Liver (tissue), 7 donors: ENCODE measurements at regions not wholly inside any gene's neighbourhood (a gene's known extent, or its start where the extent isn't known, plus 50 kb on each side); places are given as distances from the start of the nearest gene placed in this dataset.

Experiments used
- DNase-seq: peaks from one replicate; pipeline ENCODE4 v3.0.0-alpha.2; 2017; ENCODE audit warnings: low spot score
- H3K27ac ChIP-seq, 2 donors: one replicate each; pipeline ENCODE4 v1.7.0; 2013; ENCODE audit warnings: inconsistent platforms in 2 of 2, low read length in 2 of 2, control low read depth in 1 of 2, low read depth in 1 of 2, mild to moderate bottlenecking in 1 of 2
- H3K27me3 ChIP-seq, 4 donors: one replicate each; pipeline versions ENCODE4 v1.6.1 to v1.7.0; 2013; ENCODE audit warnings: low read length in 3 of 4, inconsistent platforms in 1 of 4, mild to moderate bottlenecking in 1 of 4, moderate library complexity in 1 of 4; ENCODE audit not compliant: control insufficient read depth in 4 of 4, insufficient read depth in 4 of 4
- H3K36me3 ChIP-seq, 4 donors: one replicate each; pipeline versions ENCODE4 v1.6.1 to v1.7.0; 2013; ENCODE audit warnings: low read length in 3 of 4, mild to moderate bottlenecking in 3 of 4, low read depth in 1 of 4, moderate library complexity in 1 of 4; ENCODE audit not compliant: control insufficient read depth in 4 of 4, insufficient read depth in 3 of 4
- H3K4me1 ChIP-seq, 4 donors: one replicate each; pipeline versions ENCODE4 v1.6.1 to v1.7.0; 2013; ENCODE audit warnings: low read length in 3 of 4, mild to moderate bottlenecking in 3 of 4, moderate library complexity in 1 of 4; ENCODE audit not compliant: control insufficient read depth in 4 of 4, insufficient read depth in 4 of 4
- H3K4me3 ChIP-seq, 3 donors: one replicate each; pipeline versions ENCODE4 v1.6.1 to v1.7.0; 2013; ENCODE audit warnings: low read length in 3 of 3, control low read depth in 1 of 3, low read depth in 1 of 3, mild to moderate bottlenecking in 1 of 3
- H3K9ac ChIP-seq, 2 donors: one replicate each; pipeline ENCODE4 v1.7.0; 2013; ENCODE audit warnings: low read length in 2 of 2, mild to moderate bottlenecking in 2 of 2, moderate library complexity in 2 of 2, control low read depth in 1 of 2, low read depth in 1 of 2
- H3K9me3 ChIP-seq, 4 donors: one replicate each; pipeline versions ENCODE4 v1.6.1 to v1.7.0; 2013; ENCODE audit warnings: low read length in 3 of 4; ENCODE audit not compliant: control insufficient read depth in 4 of 4
- EGR1 ChIP-seq, 2 donors: IDR thresholded peaks; 2 replicates each; pipeline ENCODE4 v1.6.1; 2016 to 2018; ENCODE audit warnings: antibody characterized with exemption in 2 of 2, low read depth in 2 of 2
- FOXA2 ChIP-seq: IDR thresholded peaks from 2 replicates; pipeline ENCODE4 v1.6.1; 2016; ENCODE audit warnings: antibody characterized with exemption
- GABPA ChIP-seq, 2 donors: IDR thresholded peaks in 1 of 2; conservative IDR thresholded peaks in 1 of 2; 2 replicates each; pipeline ENCODE4 v1.6.1; 2016; ENCODE audit warnings: antibody characterized with exemption in 2 of 2, mild to moderate bottlenecking in 1 of 2, moderate library complexity in 1 of 2
- HNF4A ChIP-seq, 2 donors: conservative IDR thresholded peaks; 2 replicates each; pipeline ENCODE4 v1.6.1; 2016; ENCODE audit warnings: antibody characterized with exemption in 2 of 2, mild to moderate bottlenecking in 2 of 2
- HNF4G ChIP-seq: IDR thresholded peaks from 2 replicates; pipeline ENCODE4 v1.6.1; 2016; ENCODE audit warnings: antibody characterized with exemption
- JUND ChIP-seq, 2 donors: IDR thresholded peaks; 2 replicates each; pipeline ENCODE4 v1.6.1; 2016; ENCODE audit warnings: antibody characterized with exemption in 2 of 2
- NR2F2 ChIP-seq: IDR thresholded peaks from 2 replicates; pipeline ENCODE4 v1.6.1; 2016; ENCODE audit warnings: antibody characterized with exemption
- RAD21 ChIP-seq, 2 donors: IDR thresholded peaks; 2 replicates each; pipeline ENCODE4 v1.6.1; 2016; ENCODE audit warnings: antibody characterized with exemption in 2 of 2, mild to moderate bottlenecking in 2 of 2
- SP1 ChIP-seq: IDR thresholded peaks from 2 replicates; pipeline ENCODE4 v1.6.1; 2018; ENCODE audit warnings: antibody characterized with exemption, mild to moderate bottlenecking
- TAF1 ChIP-seq: conservative IDR thresholded peaks from 2 replicates; pipeline ENCODE4 v1.6.1; 2016; ENCODE audit warnings: antibody characterized with exemption, mild to moderate bottlenecking
- YY1 ChIP-seq: IDR thresholded peaks from 2 replicates; pipeline ENCODE4 v1.6.1; 2016; ENCODE audit warnings: antibody characterized with exemption, mild to moderate bottlenecking
- whole genome bisulfite sequencing: extraction: QIAGEN DNeasy Blood & Tissue Kit; methylation state at CpG from one replicate; pipeline ENCODE4 v1.1.7; 2013; 5-methylcytosine and 5-hydroxymethylcytosine counted together
- TF ChIP-seq, protein P1 (sequence below): IDR thresholded peaks from 2 replicates; pipeline ENCODE4 v1.6.1; 2016; ENCODE audit warnings: antibody characterized with exemption
- TF ChIP-seq, protein P2 (sequence below): IDR thresholded peaks from 2 replicates; pipeline ENCODE4 v1.6.1; 2016; ENCODE audit warnings: antibody characterized with exemption
- TF ChIP-seq, protein P3 (sequence below): IDR thresholded peaks from 2 replicates; pipeline ENCODE4 v1.6.1; 2016; ENCODE audit warnings: antibody characterized with exemption
- TF ChIP-seq, protein P4 (sequence below): IDR thresholded peaks from 2 replicates; pipeline ENCODE4 v1.6.1; 2016; ENCODE audit warnings: antibody characterized with exemption, mild to moderate bottlenecking
- donor health status: healthy.
- donor health status: healthy.
- donor health status: healthy.
- donor health status: healthy.

DNA sequence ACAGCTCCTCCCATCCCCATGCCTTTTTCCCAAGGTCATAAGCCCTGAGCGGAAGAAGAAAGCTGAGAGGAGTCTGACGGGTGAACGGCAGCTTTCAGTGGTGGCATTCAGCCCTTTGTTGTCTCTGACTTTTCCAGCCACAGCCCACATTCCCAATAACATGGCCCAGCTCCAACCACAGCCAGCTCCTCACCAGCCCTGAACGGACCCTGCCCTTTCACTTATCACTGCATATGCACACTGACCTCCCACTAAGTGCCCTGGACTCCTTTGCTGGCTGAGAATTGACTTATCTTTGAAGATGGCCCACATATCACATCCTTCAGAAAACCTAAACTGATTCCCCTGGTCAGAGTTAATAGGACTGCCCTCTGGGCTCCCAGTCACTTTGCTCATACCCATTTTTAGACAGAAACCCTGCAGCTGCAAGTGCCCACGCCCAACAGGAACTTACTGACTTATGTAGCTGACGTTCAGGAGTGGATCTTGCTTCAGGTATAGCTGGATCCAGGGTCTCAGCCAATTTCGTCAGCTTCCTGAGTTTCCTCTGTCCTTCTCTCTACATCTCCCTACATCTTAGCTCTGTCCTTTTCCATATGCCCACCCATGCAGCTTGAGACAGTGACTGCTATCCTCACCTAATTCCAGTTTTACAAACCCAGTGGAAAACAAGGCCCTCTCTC, 348.5 kb upstream of the PROK2 start (continued):
- TF ChIP-seq, protein P1, sequence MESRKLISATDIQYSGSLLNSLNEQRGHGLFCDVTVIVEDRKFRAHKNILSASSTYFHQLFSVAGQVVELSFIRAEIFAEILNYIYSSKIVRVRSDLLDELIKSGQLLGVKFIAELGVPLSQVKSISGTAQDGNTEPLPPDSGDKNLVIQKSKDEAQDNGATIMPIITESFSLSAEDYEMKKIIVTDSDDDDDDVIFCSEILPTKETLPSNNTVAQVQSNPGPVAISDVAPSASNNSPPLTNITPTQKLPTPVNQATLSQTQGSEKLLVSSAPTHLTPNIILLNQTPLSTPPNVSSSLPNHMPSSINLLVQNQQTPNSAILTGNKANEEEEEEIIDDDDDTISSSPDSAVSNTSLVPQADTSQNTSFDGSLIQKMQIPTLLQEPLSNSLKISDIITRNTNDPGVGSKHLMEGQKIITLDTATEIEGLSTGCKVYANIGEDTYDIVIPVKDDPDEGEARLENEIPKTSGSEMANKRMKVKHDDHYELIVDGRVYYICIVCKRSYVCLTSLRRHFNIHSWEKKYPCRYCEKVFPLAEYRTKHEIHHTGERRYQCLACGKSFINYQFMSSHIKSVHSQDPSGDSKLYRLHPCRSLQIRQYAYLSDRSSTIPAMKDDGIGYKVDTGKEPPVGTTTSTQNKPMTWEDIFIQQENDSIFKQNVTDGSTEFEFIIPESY = no peak
- no peak for TF ChIP-seq EGR1 (IDR thresholded peaks at IDR 0.05; ENCODE audit: low read depth in 2 of 2)
- TF ChIP-seq, protein P2, sequence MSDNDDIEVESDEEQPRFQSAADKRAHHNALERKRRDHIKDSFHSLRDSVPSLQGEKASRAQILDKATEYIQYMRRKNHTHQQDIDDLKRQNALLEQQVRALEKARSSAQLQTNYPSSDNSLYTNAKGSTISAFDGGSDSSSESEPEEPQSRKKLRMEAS = no peak
- TF ChIP-seq, protein P3, sequence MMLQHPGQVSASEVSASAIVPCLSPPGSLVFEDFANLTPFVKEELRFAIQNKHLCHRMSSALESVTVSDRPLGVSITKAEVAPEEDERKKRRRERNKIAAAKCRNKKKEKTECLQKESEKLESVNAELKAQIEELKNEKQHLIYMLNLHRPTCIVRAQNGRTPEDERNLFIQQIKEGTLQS = no peak

DNA sequence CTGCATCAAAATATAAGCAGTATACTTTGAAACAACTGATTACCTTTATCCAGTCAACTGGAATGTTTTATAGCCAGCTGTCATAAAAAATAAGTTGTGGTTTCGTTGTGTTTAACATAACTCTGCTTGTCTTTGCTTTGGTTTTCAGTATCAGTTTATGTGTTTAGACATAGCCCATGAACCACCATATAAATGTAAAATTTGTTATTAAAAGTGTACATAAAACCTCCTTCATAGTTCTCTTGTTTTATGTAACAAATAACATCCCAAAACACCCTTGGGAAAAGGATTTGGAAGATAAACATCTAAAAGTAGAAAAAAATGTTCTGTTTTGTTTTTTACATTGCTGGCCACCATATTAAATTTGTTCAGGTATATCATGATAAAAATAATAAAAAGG, 347.0 kb upstream of the PROK2 start:
- Histone ChIP-seq H3K9ac (no peak overlapping the region), H3K4me1 (peaks cover 0 to 13% (median 6%) of the 10 kb centered on the region in 4 donors), H3K4me3 (no peak overlapping the region), H3K36me3 (no peaks in the 10 kb centered on the region), H3K27me3 (no peaks in the 10 kb centered on the region), H3K27ac (no peak overlapping the region), H3K9me3 (no peaks in the 10 kb centered on the region)
- no peak for DNase-seq
- WGBS = 86% methylated on average over 1 of the region's 1 CpG
- TF ChIP-seq EGR1 (IDR thresholded peaks at IDR 0.05; ENCODE audit: low read depth in 2 of 2) (no peak), HNF4G (no peak), YY1 (no peak), SP1 (no peak), RAD21 (IDR thresholded peaks at IDR 0.05) (no peak)
- TF ChIP-seq, protein P4, sequence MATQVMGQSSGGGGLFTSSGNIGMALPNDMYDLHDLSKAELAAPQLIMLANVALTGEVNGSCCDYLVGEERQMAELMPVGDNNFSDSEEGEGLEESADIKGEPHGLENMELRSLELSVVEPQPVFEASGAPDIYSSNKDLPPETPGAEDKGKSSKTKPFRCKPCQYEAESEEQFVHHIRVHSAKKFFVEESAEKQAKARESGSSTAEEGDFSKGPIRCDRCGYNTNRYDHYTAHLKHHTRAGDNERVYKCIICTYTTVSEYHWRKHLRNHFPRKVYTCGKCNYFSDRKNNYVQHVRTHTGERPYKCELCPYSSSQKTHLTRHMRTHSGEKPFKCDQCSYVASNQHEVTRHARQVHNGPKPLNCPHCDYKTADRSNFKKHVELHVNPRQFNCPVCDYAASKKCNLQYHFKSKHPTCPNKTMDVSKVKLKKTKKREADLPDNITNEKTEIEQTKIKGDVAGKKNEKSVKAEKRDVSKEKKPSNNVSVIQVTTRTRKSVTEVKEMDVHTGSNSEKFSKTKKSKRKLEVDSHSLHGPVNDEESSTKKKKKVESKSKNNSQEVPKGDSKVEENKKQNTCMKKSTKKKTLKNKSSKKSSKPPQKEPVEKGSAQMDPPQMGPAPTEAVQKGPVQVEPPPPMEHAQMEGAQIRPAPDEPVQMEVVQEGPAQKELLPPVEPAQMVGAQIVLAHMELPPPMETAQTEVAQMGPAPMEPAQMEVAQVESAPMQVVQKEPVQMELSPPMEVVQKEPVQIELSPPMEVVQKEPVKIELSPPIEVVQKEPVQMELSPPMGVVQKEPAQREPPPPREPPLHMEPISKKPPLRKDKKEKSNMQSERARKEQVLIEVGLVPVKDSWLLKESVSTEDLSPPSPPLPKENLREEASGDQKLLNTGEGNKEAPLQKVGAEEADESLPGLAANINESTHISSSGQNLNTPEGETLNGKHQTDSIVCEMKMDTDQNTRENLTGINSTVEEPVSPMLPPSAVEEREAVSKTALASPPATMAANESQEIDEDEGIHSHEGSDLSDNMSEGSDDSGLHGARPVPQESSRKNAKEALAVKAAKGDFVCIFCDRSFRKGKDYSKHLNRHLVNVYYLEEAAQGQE = no peak
- TF ChIP-seq, protein P3 = no peak

DNA sequence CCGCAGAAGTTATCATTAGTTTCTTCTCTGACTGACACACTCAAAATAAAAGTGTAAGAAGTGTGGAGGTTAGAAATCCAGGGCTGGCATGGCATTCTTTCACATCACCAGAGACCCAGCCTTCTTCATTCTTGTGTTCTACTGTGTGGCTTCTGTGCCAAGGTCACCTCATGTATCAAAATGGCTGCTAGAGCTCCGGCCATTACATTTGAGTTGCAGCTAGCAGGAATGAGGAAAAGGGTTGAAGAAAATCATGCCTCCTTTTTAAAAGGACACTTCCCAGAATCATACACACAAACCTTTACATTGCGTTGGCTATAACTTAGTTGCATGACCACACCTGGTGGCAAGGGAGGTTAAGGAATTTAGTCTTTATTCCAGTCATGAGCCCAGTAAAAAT, 345.6 kb upstream of the PROK2 start:
- Histone ChIP-seq H3K4me3 (no peak overlapping the region), H3K27ac (no peak overlapping the region), H3K27me3 (no peaks in the 10 kb centered on the region), H3K9ac (no peak overlapping the region), H3K36me3 (no peaks in the 10 kb centered on the region), H3K4me1 (peaks cover 0 to 13% (median 6%) of the 10 kb centered on the region in 4 donors), H3K9me3 (no peaks in the 10 kb centered on the region)
- no peak for DNase-seq
- WGBS = 97% methylated on average over 3 of the region's 3 CpGs
- TF ChIP-seq FOXA2 = no peak
- TF ChIP-seq TAF1 = no peak
- TF ChIP-seq HNF4G = no peak
- no peak for TF ChIP-seq RAD21 (IDR thresholded peaks at IDR 0.05)
- no peak for TF ChIP-seq NR2F2
- TF ChIP-seq, protein P1 = no peak
- no peak for TF ChIP-seq HNF4A (conservative IDR thresholded peaks at IDR 0.05)
- no peak for TF ChIP-seq GABPA (IDR thresholded peaks at IDR 0.05 in 1 of 2, conservative IDR thresholded peaks at IDR 0.05 in 1 of 2)
- TF ChIP-seq, protein P2 = no peak
- TF ChIP-seq SP1 = no peak
- TF ChIP-seq EGR1 (IDR thresholded peaks at IDR 0.05; ENCODE audit: low read depth in 2 of 2) = no peak
- TF ChIP-seq, protein P4 = no peak
- TF ChIP-seq JUND (IDR thresholded peaks at IDR 0.05) = no peak
- TF ChIP-seq, protein P3 = no peak
